NCI-H2107 treated with DMSO at 0.1 percent for 48 hours (cell line): ENCODE measurements at regions not wholly inside any gene's neighbourhood (a gene's known extent, or its start where the extent isn't known, plus 50 kb on each side); places are given as distances from the start of the nearest gene placed in this dataset.

Experiments
- DNase-seq: peaks from one replicate; lab custom pipeline; 2025; ENCODE audit not compliant: unreplicated experiment; lab: John Stamatoyannopoulos, UW

DNA sequence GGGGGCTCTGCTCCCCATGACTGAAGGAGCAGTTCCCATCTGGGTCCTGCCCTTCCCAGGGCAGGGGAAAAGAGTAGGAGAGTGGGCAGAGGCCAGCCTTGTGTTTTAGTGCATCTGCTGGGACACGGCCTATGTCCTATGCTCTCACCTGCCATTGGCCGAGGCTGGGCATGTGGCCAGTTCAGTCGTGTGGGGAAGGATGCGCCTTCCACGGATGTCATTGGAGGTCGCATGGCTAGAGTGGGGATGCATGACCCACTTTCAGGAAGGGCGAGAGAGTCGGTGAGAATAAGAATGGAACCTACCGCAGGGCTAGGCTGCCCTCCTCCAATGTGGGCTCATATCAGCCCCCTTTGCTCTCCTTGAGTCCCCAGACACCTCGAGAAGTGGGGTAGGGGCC is 70.9 kb upstream of the HAAO start:
- DNase-seq: no peak

DNA sequence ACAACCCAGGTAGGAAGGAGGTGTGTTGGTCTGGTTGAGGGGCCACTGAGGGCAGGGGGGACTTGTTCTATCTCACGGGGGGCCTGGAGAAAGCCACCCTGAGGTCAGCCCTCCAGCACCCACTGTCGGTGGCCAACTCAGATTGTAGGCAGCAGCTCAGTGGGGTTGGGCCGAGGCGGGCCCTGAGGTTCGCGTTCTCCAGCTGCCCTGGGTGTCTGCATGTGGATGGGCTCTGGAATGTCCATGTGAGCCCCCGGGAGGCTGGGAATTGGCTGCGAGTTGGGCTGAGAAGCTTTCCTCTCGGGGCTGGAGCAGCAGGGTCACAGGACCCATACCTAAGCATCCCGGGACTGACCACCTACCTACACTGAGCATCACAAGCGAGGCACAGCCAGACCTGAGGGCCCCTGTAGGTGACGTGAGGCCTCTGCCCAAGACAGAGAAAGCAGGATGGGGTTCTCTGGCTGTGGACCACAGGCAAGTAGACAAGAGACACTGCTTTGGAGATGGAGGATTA is 70.3 kb upstream of the HAAO start:
- DNase-seq: no peak

- DNase-seq: no peak
These were observed 68.9 kb upstream of the HAAO start for GRCh38 chr2:42861321-42861720.

DNA sequence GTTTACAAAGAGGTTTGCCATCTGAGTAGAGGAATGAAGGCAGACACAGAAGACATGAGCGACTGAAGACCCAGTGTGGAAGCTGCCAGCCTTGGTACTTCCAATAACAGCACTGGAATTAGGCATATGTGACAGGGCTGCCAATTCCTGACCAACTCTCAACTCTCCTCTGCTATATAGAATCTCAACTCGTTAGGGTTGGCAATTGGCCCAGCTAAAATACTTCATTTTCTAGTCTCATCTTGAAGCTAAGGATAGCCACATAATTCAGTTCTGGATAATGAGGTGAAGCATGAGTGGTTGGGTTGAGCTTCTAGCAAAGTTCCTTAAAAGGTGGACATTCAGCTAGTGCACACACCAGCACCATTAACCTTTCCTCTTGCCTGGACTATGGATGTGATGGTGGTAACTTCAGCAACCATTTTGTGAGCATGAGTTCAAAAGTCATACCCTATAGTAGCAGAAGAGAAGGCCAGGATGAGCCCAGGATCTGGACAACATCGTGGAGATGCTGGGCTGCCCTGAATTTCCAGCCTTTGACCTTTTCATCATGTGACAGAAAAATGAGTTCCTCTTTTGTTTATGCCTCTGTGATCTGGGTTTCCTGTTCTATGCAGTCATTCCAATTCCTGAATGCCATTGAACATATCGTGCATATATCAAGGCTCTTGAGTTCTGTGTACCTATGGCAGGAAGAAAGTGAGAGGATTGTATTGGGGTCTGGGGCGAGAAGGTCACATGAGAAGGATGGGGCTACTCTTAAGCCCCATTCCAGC is 68.1 kb upstream of the HAAO start:
- DNase-seq: no peak

GRCh38 chr2:42859791-42860190 is 67.4 kb upstream of the HAAO start:
- DNase-seq: no peak

- DNase-seq: peak; percentile 56
These were observed 66.7 kb upstream of the HAAO start for GRCh38 chr2:42859006-42859552.

DNA sequence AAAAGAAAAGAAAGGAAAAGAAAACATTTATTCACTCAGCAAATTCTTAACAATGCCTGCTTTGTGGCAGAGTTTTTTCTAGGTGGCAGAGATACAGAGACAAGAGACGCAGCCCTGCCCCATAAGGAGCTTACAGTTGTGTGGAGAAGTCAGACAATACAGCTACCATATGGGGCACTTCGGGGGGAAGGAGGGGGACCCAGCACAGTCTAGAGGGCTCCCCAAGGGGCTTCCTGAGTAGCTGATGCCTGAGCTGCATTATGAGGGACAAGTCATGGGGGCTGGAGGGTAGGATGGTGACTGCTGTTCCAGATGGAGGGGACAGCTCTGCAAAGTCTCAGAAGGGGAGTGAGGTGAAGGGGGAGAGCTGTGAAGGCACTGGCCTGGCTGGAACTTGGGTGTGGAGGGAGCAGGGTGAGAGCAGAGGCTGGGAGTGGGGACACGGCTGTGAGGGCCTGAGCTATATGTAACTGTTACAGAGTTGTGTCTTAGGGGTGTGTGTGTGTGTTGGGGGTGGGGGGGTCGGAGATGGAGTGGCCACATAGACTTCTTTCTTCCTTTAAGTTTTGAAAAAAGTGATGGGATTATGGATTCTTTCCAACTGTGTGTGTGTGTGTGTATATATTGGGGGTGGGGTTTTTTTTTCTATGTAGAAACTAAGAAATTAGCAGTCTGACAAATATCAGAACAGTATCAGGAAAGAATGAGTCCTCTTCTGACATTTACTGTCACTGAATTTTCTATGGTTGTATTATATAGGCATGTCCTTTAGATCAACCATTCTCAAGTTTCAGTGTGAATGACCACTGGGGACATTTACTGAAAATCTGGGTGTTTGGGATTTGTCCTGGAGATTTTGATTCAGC is 66.0 kb upstream of the HAAO start:
- no peak for DNase-seq

GRCh38 chr2:42856891-42857632 is 64.7 kb upstream of the HAAO start:
- DNase-seq: peak; percentile 3

DNA sequence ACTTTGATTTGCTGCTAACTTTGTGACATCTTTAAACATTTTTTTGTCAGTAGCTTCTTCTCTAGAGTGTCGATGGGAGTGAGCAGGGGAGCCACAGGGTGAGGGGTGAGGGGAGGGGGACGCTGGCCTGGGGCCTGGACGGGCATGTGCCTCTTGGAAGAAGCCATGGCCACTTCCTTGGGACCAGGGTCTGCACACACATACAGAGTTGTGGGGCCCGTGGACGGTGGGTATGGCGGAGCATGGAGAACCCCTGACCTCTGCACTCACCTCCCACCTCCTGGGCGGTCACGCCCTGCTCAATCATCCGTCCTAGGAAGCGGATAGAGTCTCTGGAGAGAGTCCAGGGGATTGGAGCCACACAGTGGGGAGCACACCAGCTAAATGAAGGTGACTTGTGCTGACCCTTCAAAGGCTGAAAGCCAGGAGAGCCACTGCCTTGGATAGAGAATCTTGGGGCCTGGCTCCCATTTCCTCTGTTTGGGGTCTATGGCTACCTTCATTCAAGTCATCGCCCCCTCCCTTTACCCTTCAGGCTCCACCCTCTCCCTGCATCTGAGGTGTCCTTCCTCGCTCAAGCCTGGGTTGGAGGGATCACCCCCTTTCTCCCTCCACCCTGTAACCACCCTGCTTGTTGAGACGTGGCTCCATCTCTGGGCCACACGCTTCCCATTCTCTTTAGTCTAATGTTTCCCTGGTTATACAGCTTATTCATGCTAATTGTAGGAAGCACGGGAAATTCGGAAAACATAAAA is 63.9 kb upstream of the HAAO start:
- no peak for DNase-seq

GRCh38 chr2:42855221-42855970 is 63.0 kb upstream of the HAAO start:
- no peak for DNase-seq

- DNase-seq: no peak
These were observed 61.9 kb upstream of the HAAO start for GRCh38 chr2:42854207-42854818.

DNA sequence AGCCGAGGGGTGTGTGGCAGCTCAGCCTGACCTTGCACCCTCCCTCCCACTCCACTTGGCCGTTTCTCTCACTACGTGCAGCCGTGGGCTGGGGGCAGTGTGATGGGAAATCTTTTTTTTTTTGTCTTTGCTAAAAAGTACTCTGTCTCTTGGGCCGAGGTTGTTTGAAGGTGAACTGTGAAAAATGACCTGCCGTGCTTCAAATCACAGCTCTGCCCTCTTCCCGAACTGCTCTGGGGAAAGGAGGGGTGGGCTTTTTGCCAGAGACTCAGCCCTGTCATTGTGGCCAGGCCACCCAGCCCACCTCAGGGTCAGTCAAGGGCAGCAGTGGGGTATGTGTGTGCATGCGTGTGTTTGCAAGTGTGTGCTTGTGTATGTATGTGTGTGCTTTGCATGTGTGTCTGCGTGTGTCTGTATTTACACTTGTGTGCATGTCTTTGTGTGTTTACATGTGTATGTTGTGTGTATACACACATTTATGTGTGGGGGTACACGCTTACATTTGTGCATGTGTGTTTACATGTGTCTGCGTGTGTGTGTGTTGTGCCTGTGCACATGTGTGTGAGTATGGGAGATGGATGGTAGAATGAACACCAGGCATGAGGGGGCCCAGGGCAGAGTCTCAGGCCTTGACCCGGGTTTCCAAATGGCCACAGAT is 61.3 kb upstream of the HAAO start:
- no peak for DNase-seq

DNA sequence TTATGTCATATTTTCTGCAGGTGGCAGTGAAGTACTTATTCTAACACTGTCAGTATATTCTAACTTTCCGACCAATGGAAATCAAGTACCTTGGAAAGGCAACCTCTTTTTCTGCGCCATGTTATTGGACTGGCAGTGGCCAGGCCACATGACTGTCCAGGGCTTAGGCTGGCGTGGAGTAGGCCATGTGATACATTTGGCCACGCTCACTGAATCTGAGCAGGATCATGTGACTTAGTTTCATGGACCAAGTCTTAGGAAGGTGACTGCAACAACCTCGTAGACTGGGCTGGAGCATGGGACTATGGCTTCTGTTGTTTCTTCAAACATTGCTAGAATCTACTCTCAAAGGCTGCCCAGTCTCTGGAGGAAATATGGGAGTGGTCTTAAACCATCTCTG is 60.4 kb upstream of the HAAO start:
- no peak for DNase-seq

DNA sequence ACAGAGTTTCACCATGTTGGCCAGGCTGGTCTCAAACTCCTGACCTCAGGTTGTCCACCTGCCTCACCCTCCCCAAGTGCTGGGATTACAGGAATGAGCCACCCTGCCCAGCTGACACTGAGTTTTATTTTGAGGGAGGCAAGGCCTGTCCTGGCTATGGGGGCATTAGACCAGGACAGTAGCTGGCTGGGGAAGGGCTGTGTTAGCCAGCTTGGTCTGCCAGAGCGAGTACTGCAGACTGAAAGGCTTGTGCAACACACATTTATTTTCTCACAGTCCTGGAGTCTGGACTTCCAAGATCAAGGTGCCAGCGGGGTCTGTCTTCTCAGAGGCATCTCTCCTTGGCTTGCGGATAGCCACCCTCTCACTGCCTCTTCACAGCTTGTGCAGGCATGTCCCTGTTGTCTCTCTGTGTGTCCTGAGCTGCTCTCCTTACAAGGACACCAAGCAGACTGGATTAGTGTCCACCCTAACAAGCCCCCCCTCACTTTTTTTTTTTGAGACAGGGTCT is 59.4 kb upstream of the HAAO start:
- DNase-seq: no peak

GRCh38 chr2:42851186-42851585 is 58.8 kb upstream of the HAAO start:
- DNase-seq: no peak

DNA sequence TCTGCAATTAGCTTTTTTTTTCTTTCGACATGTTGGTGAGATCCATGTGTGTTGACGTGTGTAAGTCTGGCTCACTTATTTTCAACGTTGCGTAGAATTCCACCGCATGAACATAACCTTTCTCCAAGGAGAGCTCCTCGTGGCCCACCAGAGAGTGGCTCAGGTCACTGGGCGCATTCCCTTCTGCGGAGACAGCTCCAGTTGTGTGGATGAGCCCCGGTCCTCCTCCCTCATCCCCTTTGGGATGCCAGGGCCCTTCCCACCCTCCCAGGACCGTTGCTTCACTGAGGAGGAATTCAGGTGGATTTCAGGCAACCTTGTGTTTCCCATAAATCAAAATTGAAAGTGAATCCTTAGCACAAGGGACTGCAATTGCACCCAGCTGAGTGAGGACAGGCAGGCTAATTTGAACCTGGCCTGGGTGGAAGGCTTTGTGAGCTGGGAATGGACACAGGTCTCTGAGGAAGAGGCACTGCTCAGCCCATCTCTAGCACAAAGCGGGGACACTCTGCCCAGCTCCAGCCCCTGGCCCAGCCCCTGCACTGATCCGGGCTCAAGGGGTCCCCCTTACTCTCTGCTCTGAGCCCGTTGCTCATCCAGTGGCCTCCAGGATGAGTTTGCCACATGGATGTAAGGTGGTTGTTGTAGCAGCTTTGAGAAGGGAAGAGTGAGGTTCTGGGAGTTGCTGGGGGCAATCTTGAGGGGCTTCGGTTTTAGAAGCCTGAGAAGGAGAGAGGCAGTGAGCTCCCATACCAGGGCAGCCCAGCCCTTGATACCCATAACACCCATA is 57.8 kb upstream of the HAAO start:
- no peak for DNase-seq

GRCh38 chr2:42849311-42849710 is 56.9 kb upstream of the HAAO start:
- DNase-seq: no peak
